ENCODE measurements at regions not wholly inside any gene's neighbourhood (a gene's known extent, or its start where the extent isn't known, plus 50 kb on each side); places are given as distances from the start of the nearest gene placed in this dataset.

DNA sequence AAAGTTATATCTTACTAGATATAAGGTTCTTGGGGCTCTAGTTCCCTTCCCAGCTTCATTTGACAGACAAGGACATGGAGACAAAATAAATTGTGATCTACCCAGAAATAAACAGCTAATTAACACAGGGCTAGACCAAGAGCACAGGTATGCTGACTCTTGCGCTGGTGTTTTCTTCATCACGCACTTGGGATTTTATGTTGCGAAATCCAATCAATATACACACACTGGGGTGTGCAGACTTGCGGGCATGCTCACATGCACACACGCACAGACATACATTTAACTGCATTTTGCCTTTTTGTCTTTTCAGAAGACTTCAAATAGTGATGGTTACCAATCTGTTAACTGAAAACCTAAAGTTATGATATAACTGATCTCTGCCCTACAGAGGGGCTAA lies 91.2 kb downstream of the LRATD1 start:
- no peak for DNase-seq (ENCODE audit: low read depth)
- TF ChIP-seq, protein P1, sequence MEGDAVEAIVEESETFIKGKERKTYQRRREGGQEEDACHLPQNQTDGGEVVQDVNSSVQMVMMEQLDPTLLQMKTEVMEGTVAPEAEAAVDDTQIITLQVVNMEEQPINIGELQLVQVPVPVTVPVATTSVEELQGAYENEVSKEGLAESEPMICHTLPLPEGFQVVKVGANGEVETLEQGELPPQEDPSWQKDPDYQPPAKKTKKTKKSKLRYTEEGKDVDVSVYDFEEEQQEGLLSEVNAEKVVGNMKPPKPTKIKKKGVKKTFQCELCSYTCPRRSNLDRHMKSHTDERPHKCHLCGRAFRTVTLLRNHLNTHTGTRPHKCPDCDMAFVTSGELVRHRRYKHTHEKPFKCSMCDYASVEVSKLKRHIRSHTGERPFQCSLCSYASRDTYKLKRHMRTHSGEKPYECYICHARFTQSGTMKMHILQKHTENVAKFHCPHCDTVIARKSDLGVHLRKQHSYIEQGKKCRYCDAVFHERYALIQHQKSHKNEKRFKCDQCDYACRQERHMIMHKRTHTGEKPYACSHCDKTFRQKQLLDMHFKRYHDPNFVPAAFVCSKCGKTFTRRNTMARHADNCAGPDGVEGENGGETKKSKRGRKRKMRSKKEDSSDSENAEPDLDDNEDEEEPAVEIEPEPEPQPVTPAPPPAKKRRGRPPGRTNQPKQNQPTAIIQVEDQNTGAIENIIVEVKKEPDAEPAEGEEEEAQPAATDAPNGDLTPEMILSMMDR (IDR thresholded peaks at IDR 0.05; ENCODE audit: low read depth, low read length, missing control alignments): no peak
- no peak overlapping the region for H3K4me3 ChIP-seq (ENCODE audit: low read depth, low read length)

DNA sequence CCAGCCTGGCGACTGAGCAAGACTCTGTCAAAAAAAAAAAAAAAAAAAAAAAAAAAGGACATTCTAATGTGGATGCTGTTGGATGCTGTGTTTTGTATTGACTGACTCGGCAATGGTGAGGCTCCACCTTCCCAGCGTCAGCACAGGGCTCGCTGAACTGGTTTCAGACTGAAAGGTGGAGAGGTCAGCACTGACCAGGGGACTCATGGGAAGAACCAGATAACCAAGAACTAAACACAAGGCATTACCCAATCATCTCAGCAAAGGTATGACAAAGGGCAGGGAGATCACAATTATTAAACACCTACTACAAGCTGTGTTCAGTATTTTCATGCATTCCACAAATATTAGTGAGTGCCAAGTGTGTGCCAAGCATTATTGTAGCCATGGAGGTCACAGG lies 103.2 kb downstream of the LRATD1 start:
- DNase-seq (ENCODE audit: low read depth): no peak
- TF ChIP-seq, protein P1 (IDR thresholded peaks at IDR 0.05; ENCODE audit: low read depth, low read length, missing control alignments): no peak

DNA sequence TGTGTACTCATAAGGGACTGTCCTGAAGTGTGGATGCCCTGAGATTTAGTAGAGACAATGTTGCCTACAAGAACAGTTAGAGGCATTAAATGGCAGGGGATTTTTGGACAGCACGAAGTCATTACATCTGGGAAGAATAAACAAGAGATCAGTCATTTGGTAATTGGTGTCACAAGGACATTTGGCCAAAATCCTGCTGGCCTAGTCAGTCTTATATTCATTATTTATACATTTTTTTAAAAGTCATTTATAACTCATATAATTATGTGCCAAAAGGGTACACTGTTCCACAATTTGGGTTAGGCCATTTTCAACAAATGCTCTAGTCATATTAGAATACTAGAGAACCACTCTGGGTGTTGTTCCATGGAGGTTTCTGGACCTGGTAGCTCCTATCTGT lies 104.7 kb downstream of the LRATD1 start:
- TF ChIP-seq, protein P1 (IDR thresholded peaks at IDR 0.05; ENCODE audit: low read depth, low read length, missing control alignments): no peak
- DNase-seq (ENCODE audit: low read depth): no peak
- H3K4me3 ChIP-seq (ENCODE audit: low read depth, low read length): no peak overlapping the region

More for the DNA sequence above, 103.2 kb downstream of the LRATD1 start:
- H3K4me3 ChIP-seq (ENCODE audit: low read depth, low read length): no peak overlapping the region

DNA sequence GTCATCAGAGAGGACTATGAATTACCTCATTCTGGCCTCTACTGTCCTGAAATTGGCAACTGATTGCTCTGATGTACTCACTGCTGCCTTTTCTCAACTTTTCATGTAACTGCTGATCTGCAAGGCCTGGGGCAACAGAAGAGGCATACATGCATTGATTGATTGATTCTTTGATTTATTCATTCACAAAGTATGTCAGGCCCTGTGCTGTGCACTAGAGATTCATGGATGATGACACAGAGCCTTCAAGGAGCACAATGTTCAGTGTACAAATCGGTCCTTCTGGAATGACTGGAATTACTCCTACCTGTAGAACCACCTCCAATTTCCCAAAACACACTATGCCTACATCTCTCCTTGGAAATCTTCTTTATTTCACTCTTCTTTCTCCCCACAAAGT lies 111.3 kb downstream of the LRATD1 start:
- DNase-seq (ENCODE audit: low read depth): no peak
- TF ChIP-seq, protein P1 (IDR thresholded peaks at IDR 0.05; ENCODE audit: low read depth, low read length, missing control alignments): no peak
- H3K4me3 ChIP-seq (ENCODE audit: low read depth, low read length): no peak overlapping the region

DNA sequence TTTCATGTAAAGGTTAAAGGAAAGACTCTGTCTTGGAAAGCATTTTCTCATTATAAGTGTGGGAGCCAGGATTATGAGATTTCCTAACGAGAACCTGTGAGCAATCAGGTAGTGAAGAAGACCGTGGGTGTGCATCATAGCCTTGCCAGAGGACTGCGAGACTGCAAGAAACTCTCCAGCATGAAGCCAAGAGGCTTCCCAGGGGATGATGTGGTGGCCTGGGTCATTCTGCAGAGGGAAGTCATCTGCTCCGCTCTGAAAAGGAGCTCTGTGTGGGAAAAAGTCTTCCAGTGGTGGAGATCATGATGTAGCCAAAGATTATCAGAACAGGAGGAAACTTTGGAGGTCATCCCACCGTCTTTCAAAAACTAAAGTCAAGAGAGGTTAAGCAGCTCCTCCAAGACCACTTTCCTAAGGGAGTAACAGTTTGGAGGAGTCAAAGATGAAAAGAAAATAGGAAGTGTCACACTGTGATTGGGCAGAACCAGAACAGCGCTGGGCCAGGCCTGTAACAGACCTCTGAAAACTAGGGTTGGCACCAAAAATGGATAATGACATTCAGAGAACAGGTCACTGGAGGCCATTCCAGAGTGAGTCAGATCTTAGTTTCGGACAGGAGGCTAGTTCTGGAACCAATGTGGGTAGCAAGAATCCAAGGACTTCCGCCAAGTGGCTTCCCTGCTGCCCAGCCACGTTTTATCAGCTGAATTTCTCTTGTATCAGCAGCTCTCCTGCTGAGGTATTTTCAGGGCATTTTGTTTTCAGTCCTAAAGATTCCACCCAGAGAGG lies 113.0 kb downstream of the LRATD1 start:
- H3K4me3 ChIP-seq (ENCODE audit: low read depth, low read length): no peak overlapping the region
- DNase-seq (ENCODE audit: low read depth): no peak
- TF ChIP-seq, protein P1 (IDR thresholded peaks at IDR 0.05; ENCODE audit: low read depth, low read length, missing control alignments): no peak

DNA sequence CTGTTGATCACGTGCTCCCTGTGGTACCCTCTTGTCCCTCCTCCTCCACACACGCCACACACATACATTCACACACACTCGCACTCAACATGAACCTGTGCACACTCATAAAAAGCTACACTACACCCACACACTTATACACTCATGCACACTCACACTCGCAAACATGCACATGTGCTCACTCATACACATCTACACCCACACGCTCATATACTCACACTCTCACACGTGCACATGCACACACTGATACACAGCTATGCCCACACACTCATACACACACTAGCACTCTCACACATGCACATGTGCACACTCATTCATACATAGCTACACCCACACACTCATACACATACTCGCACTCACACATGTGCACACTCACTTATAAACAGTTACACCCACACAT lies 113.6 kb downstream of the LRATD1 start:
- DNase-seq (ENCODE audit: low read depth): no peak
- TF ChIP-seq, protein P1 (IDR thresholded peaks at IDR 0.05; ENCODE audit: low read depth, low read length, missing control alignments): no peak

DNA sequence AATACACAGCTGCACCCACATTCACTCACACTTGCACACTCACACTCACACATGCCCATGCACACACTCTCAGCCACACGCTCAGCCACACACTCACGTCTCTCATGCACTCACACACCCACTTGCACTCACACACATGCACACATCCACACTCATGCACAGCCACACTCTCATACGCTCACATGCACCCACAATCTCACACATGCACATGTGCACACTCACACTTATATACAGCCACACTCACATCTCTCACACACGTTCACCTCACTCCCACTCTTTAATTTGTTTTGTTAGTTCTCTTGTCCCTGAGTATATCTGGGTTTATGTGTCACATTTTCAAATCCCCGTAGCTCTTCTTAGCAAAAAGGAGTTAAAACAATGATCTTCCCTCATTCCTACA lies 114.9 kb downstream of the LRATD1 start:
- TF ChIP-seq, protein P1 (IDR thresholded peaks at IDR 0.05; ENCODE audit: low read depth, low read length, missing control alignments): no peak
- no peak overlapping the region for H3K4me3 ChIP-seq (ENCODE audit: low read depth, low read length)

More for the DNA sequence above, 113.6 kb downstream of the LRATD1 start:
- H3K4me3 ChIP-seq (ENCODE audit: low read depth, low read length): no peak overlapping the region

More for the DNA sequence above, 114.9 kb downstream of the LRATD1 start:
- DNase-seq (ENCODE audit: low read depth): no peak
